Mesendoderm (in vitro differentiated cells): ENCODE measurements at regions not wholly inside any gene's neighbourhood (a gene's known extent, or its start where the extent isn't known, plus 50 kb on each side); places are given as distances from the start of the nearest gene placed in this dataset.

Experiments used
- DNase-seq: peaks from one replicate; pipeline ENCODE4 v3.0.0; 2013
- H2AK5ac ChIP-seq: 2 replicates; pipeline ENCODE4 v1.6.1; 2013; ENCODE audit warnings: low read length, inconsistent platforms
- H2BK120ac ChIP-seq: 2 replicates; pipeline ENCODE4 v1.6.1; 2013; ENCODE audit warnings: low read depth, mild to moderate bottlenecking, low read length, moderate library complexity, mixed read lengths
- H2BK15ac ChIP-seq: replicated peaks from 2 replicates; pipeline ENCODE4 v1.6.1; 2013; ENCODE audit warnings: low read depth, mild to moderate bottlenecking, moderate library complexity
- H2BK5ac ChIP-seq: 2 replicates; pipeline ENCODE4 v1.6.1; 2013; ENCODE audit warnings: low read length, inconsistent platforms
- H3K18ac ChIP-seq: 2 replicates; pipeline ENCODE4 v1.6.1; 2013; ENCODE audit warnings: mild to moderate bottlenecking, low read length, mixed read lengths
- H3K23ac ChIP-seq: one replicate; pipeline ENCODE4 v1.6.1; 2013; ENCODE audit warnings: low read length
- H3K27ac ChIP-seq: 2 replicates; pipeline ENCODE4 v1.5.1; 2013; ENCODE audit warnings: low read depth, mild to moderate bottlenecking, inconsistent platforms, low read length, moderate library complexity
- H3K27me3 ChIP-seq: 2 replicates; pipeline ENCODE4 v1.6.1; 2013; ENCODE audit warnings: low read length, control low read depth, mild to moderate bottlenecking, inconsistent platforms; ENCODE audit not compliant: insufficient read depth, poor library complexity
- H3K36me3 ChIP-seq: 2 replicates; pipeline ENCODE4 v1.6.1; 2013; ENCODE audit warnings: low read length, inconsistent platforms; ENCODE audit not compliant: control insufficient read depth, insufficient read depth
- H3K4ac ChIP-seq: one replicate; pipeline ENCODE4 v1.6.1; 2013; ENCODE audit warnings: low read depth, mild to moderate bottlenecking, low read length, moderate library complexity
- H3K4me1 ChIP-seq: 2 replicates; pipeline ENCODE4 v1.6.1; 2013; ENCODE audit warnings: low read depth, low read length, inconsistent platforms; ENCODE audit not compliant: control insufficient read depth
- H3K4me2 ChIP-seq: 2 replicates; pipeline ENCODE4 v1.6.1; 2013; ENCODE audit warnings: low read length
- H3K4me3 ChIP-seq: 2 replicates; pipeline ENCODE4 v1.5.1; 2013; ENCODE audit warnings: mild to moderate bottlenecking, low read length
- H3K56ac ChIP-seq: one replicate; pipeline ENCODE4 v1.6.1; 2013; ENCODE audit warnings: low read length
- H3K79me1 ChIP-seq: 2 replicates; pipeline ENCODE4 v1.6.1; 2013; ENCODE audit warnings: low read length, inconsistent platforms
- H3K79me2 ChIP-seq: 2 replicates; pipeline ENCODE4 v1.6.1; 2013; ENCODE audit warnings: mild to moderate bottlenecking, low read length; ENCODE audit not compliant: control insufficient read depth, insufficient read depth
- H3K9ac ChIP-seq: 2 replicates; pipeline ENCODE4 v1.6.1; 2013; ENCODE audit warnings: low read length, inconsistent platforms
- H4K5ac ChIP-seq: one replicate; pipeline ENCODE4 v1.6.1; 2013; ENCODE audit warnings: low read length
- H4K8ac ChIP-seq: one replicate; pipeline ENCODE4 v1.6.1; 2013; ENCODE audit warnings: low read depth, mild to moderate bottlenecking, control low read depth, low read length, moderate library complexity
- WGBS: extraction: QIAGEN DNeasy Blood & Tissue Kit; methylation state at CpG from one replicate; pipeline ENCODE4 v1.1.7; 2013; ENCODE audit warnings: low lambda C conversion rate, missing lambda C conversion rate; ENCODE audit not compliant: insufficient coverage; ENCODE audit errors: extremely low coverage; 5-methylcytosine and 5-hydroxymethylcytosine counted together

- H3K4me1 ChIP-seq: no peaks in the 10 kb centered on the region
- H3K79me1 ChIP-seq: no peaks in the 10 kb centered on the region
- no CpG with 5 or more reads among the region's 6 CpGs for WGBS
- no peak for DNase-seq
- H2BK5ac ChIP-seq: no peak overlapping the region
- H3K4me2 ChIP-seq: no peak overlapping the region
- H2BK15ac ChIP-seq: no peak overlapping the region
- H3K79me2 ChIP-seq: no peaks in the 10 kb centered on the region
- H3K9ac ChIP-seq: no peak overlapping the region
- H3K27me3 ChIP-seq: no peaks in the 10 kb centered on the region
- no peak overlapping the region for H4K5ac ChIP-seq
- H3K27ac ChIP-seq: no peak overlapping the region
- no peak overlapping the region for H3K4me3 ChIP-seq
- H2BK120ac ChIP-seq: no peak overlapping the region
- H3K4ac ChIP-seq: no peak overlapping the region
- H2AK5ac ChIP-seq: no peak overlapping the region
- H3K18ac ChIP-seq: no peak overlapping the region
- no peaks in the 10 kb centered on the region for H3K36me3 ChIP-seq
- H4K8ac ChIP-seq: no peak overlapping the region
- no peak overlapping the region for H3K23ac ChIP-seq
- H3K56ac ChIP-seq: no peak overlapping the region
These were observed 945.1 kb upstream of the PIK3C3 start for GRCh38 chr18:41009926-41010325.

GRCh38 chr18:41004324-41004723, 950.7 kb upstream of the PIK3C3 start:
- no peak overlapping the region for H3K18ac ChIP-seq
- no peaks in the 10 kb centered on the region for H3K79me1 ChIP-seq
- H3K27me3 ChIP-seq: no peaks in the 10 kb centered on the region
- H3K27ac ChIP-seq: no peak overlapping the region
- WGBS: no CpG with 5 or more reads among the region's 3 CpGs
- H4K5ac ChIP-seq: no peak overlapping the region
- H3K4me2 ChIP-seq: no peak overlapping the region
- no peaks in the 10 kb centered on the region for H3K4me1 ChIP-seq
- H3K79me2 ChIP-seq: no peaks in the 10 kb centered on the region
- H3K56ac ChIP-seq: no peak overlapping the region
- no peak overlapping the region for H2AK5ac ChIP-seq
- H3K9ac ChIP-seq: no peak overlapping the region
- H3K36me3 ChIP-seq: no peaks in the 10 kb centered on the region
- no peak overlapping the region for H2BK120ac ChIP-seq
- H4K8ac ChIP-seq: no peak overlapping the region
- no peak overlapping the region for H2BK5ac ChIP-seq
- no peak overlapping the region for H3K4ac ChIP-seq
- no peak overlapping the region for H2BK15ac ChIP-seq
- no peak overlapping the region for H3K23ac ChIP-seq
- DNase-seq: no peak
- H3K4me3 ChIP-seq: no peak overlapping the region

DNA sequence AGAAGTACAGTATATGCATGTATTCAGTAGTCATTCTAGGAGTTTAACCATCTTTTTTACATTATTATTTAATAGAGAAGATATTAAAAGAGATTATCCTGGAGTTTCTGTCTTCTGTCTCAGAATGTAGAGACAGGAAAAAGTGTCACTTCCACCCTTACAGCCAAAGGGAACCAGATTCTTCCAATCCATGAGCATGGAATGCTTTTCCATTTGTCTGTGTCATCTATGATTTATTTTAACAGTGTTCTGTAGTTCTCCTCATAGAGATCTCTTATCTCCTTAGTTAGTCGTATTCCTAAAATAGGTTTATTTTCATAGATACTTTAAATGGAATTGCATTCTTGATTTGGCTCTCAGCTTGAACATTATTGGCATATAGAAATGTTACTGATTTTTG, 959.5 kb upstream of the PIK3C3 start:
- Histone ChIP-seq H3K79me2 (no peaks in the 10 kb centered on the region), H3K27me3 (no peaks in the 10 kb centered on the region), H3K4me3 (no peak overlapping the region), H3K23ac (no peak overlapping the region), H3K4me2 (no peak overlapping the region), H3K18ac (no peak overlapping the region), H3K27ac (no peak overlapping the region), H4K5ac (no peak overlapping the region), H3K4ac (no peak overlapping the region), H2BK120ac (no peak overlapping the region), H2BK5ac (no peak overlapping the region), H3K79me1 (no peaks in the 10 kb centered on the region), H3K9ac (no peak overlapping the region), H4K8ac (no peak overlapping the region), H3K56ac (no peak overlapping the region), H2AK5ac (no peak overlapping the region), H3K36me3 (no peaks in the 10 kb centered on the region), H3K4me1 (no peaks in the 10 kb centered on the region), H2BK15ac (no peak overlapping the region)
- DNase-seq: no peak
- no CpG with 5 or more reads among the region's 1 CpG for WGBS

DNA sequence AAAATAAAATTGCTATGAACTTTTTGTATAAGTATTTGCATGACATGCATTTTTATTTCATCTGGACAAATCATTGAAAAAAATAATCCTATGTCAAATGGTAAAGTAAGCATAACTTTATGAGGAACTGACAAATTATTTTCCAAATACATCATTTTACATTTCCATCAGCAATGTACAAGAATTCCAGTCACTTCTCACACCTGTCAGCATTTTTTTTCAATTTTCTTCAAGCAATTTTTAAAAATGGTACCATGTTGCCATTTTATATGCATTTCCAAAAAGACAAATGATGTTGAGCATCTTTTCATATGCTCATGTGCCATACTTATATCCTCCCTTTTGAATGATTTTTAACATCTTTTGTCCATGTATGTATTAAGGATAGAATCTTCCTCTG, 961.7 kb upstream of the PIK3C3 start:
- no peak overlapping the region for H3K4me3 ChIP-seq
- H4K8ac ChIP-seq: no peak overlapping the region
- H3K4me2 ChIP-seq: no peak overlapping the region
- no peak overlapping the region for H2BK5ac ChIP-seq
- no peak overlapping the region for H3K9ac ChIP-seq
- no peak overlapping the region for H2BK15ac ChIP-seq
- H3K27me3 ChIP-seq: no peaks in the 10 kb centered on the region
- no peaks in the 10 kb centered on the region for H3K36me3 ChIP-seq
- H2BK120ac ChIP-seq: no peak overlapping the region
- no peak overlapping the region for H3K23ac ChIP-seq
- no peak overlapping the region for H2AK5ac ChIP-seq
- H3K79me1 ChIP-seq: no peaks in the 10 kb centered on the region
- H3K4ac ChIP-seq: no peak overlapping the region
- no peak overlapping the region for H3K18ac ChIP-seq
- no peak overlapping the region for H3K27ac ChIP-seq
- H3K4me1 ChIP-seq: no peaks in the 10 kb centered on the region
- H3K79me2 ChIP-seq: no peaks in the 10 kb centered on the region
- no peak overlapping the region for H4K5ac ChIP-seq
- no peak overlapping the region for H3K56ac ChIP-seq
- DNase-seq: no peak

DNA sequence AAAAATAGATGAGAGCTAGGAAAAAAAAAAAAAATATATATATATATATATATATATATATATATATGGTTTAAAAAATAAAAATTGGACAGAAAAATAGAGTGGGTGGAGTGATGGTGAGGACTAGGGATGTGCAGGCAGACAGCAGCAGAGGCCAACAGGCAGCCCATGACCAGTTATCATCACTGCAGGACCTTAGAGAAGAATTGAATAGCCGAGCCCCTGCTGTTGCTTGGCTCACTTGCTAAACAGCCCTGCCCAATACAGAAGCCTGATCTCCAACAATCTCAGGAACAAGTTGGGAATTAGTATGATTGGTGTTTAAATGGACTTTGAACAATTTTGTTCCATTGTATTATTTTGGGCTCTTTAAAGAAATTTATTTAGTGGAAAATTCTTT, 967.5 kb upstream of the PIK3C3 start:
- Histone ChIP-seq H2BK15ac (no peak overlapping the region), H3K27me3 (no peaks in the 10 kb centered on the region), H3K4ac (no peak overlapping the region), H3K36me3 (no peaks in the 10 kb centered on the region), H3K4me3 (no peak overlapping the region), H3K56ac (no peak overlapping the region), H3K27ac (no peak overlapping the region), H2BK120ac (no peak overlapping the region), H2AK5ac (no peak overlapping the region), H3K4me2 (no peak overlapping the region), H3K4me1 (no peaks in the 10 kb centered on the region), H3K79me1 (no peaks in the 10 kb centered on the region), H4K5ac (no peak overlapping the region), H2BK5ac (no peak overlapping the region), H3K9ac (no peak overlapping the region), H3K18ac (no peak overlapping the region), H3K23ac (no peak overlapping the region), H3K79me2 (no peaks in the 10 kb centered on the region), H4K8ac (no peak overlapping the region)
- DNase-seq: peak; percentile 51
- WGBS: no CpG with 5 or more reads among the region's 1 CpG

DNA sequence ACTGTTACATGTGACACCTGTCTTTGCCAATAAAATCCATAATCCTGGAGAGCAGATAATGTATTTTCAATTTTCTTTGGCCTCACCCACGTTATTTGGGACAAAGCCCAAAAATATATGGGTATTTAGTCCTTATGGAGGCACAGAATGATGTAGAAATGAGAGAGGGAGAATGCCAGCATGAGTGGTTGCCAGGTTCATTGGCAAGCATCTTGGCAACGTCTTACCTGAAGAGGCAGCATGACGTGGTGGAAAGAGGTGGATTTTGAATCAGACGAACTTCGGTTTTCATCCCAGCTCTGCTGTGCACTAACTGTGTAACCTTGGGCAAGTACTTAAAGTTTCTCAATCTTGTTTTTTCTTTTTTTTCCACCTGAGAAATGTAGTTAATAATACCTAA, 969.6 kb upstream of the PIK3C3 start:
- no CpG with 5 or more reads among the region's 5 CpGs for WGBS
- Histone ChIP-seq H2AK5ac (no peak overlapping the region), H3K36me3 (no peaks in the 10 kb centered on the region), H3K4me3 (no peak overlapping the region), H3K27ac (no peak overlapping the region), H3K56ac (no peak overlapping the region), H3K79me2 (no peaks in the 10 kb centered on the region), H2BK5ac (no peak overlapping the region), H2BK120ac (no peak overlapping the region), H3K79me1 (no peaks in the 10 kb centered on the region), H2BK15ac (no peak overlapping the region), H3K27me3 (no peaks in the 10 kb centered on the region), H3K4me2 (no peak overlapping the region), H3K4me1 (no peaks in the 10 kb centered on the region), H3K18ac (no peak overlapping the region), H3K23ac (no peak overlapping the region), H4K5ac (no peak overlapping the region), H3K4ac (no peak overlapping the region), H3K9ac (no peak overlapping the region), H4K8ac (no peak overlapping the region)
- DNase-seq: no peak
